Thymus (tissue), 11 donors: ENCODE measurements at regions not wholly inside any gene's neighbourhood (a gene's known extent, or its start where the extent isn't known, plus 50 kb on each side); places are given as distances from the start of the nearest gene placed in this dataset.
"Not testable (repeated sequence)": the region's sequence is repeated elsewhere in the genome, so short reads cannot be mapped to it uniquely, and the experiment has no call there.

Experiments
- DNase-seq, 9 donors: peaks; one replicate each; pipeline ENCODE4 v3.0.0-alpha.2; 2013; ENCODE audit warnings: low spot score in 9 of 9, low read depth in 6 of 9, missing footprints in 1 of 9
- H3K27ac ChIP-seq, 2 donors: one replicate each; pipeline ENCODE4 v1.5.1; 2013; ENCODE audit warnings: control low read depth in 1 of 2, low read depth in 1 of 2, low read length in 1 of 2, mild to moderate bottlenecking in 1 of 2, moderate library complexity in 1 of 2
- H3K27me3 ChIP-seq, 2 donors: one replicate each; pipeline ENCODE4 v1.5.1; 2013; ENCODE audit warnings: low read length in 1 of 2; ENCODE audit not compliant: control insufficient read depth in 2 of 2, insufficient read depth in 1 of 2
- H3K36me3 ChIP-seq, 2 donors: one replicate each; pipeline ENCODE4 v1.5.1; 2013; ENCODE audit warnings: low read length in 1 of 2, mild to moderate bottlenecking in 1 of 2, moderate library complexity in 1 of 2; ENCODE audit not compliant: control insufficient read depth in 2 of 2, insufficient read depth in 2 of 2
- H3K4me1 ChIP-seq, 2 donors: one replicate each; pipeline ENCODE4 v1.5.1; 2013; ENCODE audit warnings: low read length in 2 of 2; ENCODE audit not compliant: control insufficient read depth in 2 of 2, insufficient read depth in 2 of 2
- H3K4me3 ChIP-seq, 2 donors: one replicate each; pipeline ENCODE4 v1.5.1; 2013; ENCODE audit warnings: low read length in 2 of 2, control low read depth in 1 of 2, mild to moderate bottlenecking in 1 of 2
- H3K9me3 ChIP-seq, 2 donors: one replicate each; pipeline ENCODE4 v1.5.1; 2013; ENCODE audit warnings: low read length in 1 of 2, mild to moderate bottlenecking in 1 of 2; ENCODE audit not compliant: control insufficient read depth in 2 of 2, insufficient read depth in 1 of 2
- WGBS: extraction: QIAGEN DNeasy Blood & Tissue Kit; methylation state at CpG from one replicate; pipeline ENCODE4 v1.1.7; 2013; 5-methylcytosine and 5-hydroxymethylcytosine counted together
- donor health status: healthy.

DNA sequence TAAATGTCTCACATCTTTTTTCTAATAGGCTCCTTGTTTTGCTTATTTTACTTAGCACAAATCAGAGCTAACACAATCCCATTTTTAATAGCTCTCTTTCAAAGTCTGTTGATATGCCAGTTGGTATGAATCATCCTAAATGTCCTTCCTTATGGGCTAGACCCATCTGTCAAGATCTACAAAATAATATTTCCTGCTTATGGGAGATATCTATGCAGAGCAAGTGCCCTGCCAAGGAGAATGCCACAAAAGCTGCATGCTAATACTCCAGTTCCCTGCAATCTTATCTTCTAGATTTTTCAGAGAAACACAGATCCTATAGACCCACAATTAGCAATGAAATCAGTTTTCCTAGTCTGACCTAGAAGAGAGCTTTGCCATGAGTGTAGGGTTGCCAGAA is 230.8 kb upstream of the NPVF start:
- Histone ChIP-seq H3K36me3 (no peaks in the 10 kb centered on the region), H3K9me3 (no peaks in the 10 kb centered on the region), H3K27me3 (no peaks in the 10 kb centered on the region), H3K4me1 (peaks cover 0 to 2% of the 10 kb centered on the region in 2 donors), H3K4me3 (no peak overlapping the region), H3K27ac (no peak overlapping the region)
- no peak for DNase-seq

DNA sequence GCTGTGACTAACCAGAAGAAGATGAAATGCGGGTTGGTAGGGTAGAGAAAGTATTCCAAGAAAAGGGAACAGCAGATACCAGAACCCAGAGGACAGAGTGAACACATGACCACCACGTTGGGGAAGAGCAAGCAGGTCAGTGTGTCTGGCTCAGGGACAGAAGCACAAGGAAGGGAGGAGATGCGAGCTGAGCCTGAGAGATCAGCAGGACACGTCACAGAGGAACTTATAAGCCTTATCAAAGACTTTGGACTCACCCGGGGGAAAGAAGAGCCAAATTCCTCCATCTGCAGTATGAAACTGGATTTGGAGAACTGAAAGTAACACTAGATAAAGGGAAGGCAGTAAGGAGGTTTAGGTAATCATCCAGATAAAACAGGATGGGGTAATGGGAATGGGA is 232.1 kb upstream of the NPVF start:
- no peak overlapping the region for H3K27ac ChIP-seq
- H3K27me3 ChIP-seq, result no peaks in the 10 kb centered on the region
- WGBS, result 89% methylated on average over 5 of the region's 5 CpGs
- no peak for DNase-seq
- no peaks in the 10 kb centered on the region for H3K9me3 ChIP-seq
- H3K36me3 ChIP-seq, result no peaks in the 10 kb centered on the region
- H3K4me1 ChIP-seq, result no peaks in the 10 kb centered on the region
- H3K4me3 ChIP-seq, result no peak overlapping the region

DNA sequence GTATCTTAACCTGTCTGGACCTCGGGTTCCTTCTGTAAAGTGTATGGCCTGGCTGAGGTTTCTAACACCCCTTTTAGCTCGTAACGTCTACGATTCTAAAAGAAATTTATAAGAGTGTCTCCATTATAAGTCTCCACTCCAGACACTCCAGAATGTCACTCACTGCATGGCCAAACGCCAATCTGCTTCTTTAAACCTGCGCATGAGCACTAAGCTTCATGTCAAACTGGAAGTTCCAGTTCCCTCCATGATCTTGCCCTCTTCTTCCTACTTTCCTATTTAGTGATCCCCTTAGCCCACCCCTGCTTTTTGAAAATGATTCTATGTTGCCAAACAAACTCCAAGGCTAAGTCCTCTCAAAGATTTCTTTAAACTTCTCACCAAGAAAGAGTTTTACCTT is 241.4 kb upstream of the NPVF start:
- Histone ChIP-seq H3K36me3 (no peaks in the 10 kb centered on the region), H3K4me3 (no peak overlapping the region), H3K27ac (no peak overlapping the region), H3K9me3 (no peaks in the 10 kb centered on the region), H3K27me3 (no peaks in the 10 kb centered on the region), H3K4me1 (no peaks in the 10 kb centered on the region)
- WGBS, result 96% methylated on average over 6 of the region's 6 CpGs
- DNase-seq, result no peak

DNA sequence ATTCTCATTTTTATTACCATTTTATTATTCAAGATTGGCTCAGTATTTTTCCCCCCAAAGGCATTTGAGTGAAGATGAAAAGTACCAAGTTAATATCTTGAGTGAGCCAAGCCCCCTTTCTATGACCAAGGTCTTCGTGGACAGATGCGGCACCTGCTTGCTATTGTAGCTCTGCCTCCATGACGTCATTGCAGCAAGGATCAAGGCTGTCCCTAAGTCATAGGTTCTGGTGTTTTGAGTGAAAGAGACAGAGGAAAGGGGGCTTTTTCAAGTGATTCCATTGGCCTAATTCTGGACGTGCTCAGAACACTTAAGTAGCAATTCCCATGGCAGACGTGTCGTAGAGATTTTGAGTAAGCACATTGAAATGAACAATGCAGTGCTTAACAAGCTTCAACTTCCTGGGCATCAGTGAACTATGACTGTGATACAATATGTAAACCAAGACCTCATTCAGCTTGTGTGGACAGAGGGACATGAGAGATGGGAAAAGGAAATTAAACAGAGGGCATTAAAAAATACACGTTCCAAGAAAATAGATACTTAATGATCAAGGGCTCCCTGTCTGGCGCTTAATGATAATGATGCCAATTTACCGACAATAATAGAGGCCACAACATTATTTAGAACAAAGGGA is 248.7 kb upstream of the NPVF start:
- WGBS, result 89% methylated on average over 9 of the region's 9 CpGs

DNA sequence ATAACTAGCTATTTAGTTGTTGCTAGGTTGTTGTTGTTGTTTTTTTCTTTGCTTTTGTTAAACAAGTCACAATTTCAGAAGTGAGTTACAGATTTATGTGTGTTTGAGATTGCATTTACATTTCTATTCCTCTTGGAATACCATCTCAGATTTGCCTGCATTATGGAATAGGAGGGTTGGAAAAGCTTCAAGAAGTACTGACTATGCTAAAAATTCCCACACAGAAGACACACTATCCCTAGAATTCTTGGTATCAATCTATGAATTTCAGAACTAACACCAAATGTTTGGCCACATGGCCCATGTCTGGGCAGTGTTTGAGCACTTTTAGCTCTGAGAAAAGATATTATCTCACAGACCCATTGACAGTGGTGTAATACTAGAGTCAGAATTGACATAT is 249.9 kb upstream of the NPVF start:
- not testable (repeated sequence) for H3K36me3 ChIP-seq, DNase-seq, H3K27me3 ChIP-seq, H3K4me1 ChIP-seq, H3K4me3 ChIP-seq, H3K9me3 ChIP-seq, H3K27ac ChIP-seq

More for the DNA sequence above, 248.7 kb upstream of the NPVF start:
- Histone ChIP-seq H3K27me3 (no peaks in the 10 kb centered on the region), H3K9me3 (no peaks in the 10 kb centered on the region), H3K27ac (no peak overlapping the region), H3K36me3 (no peaks in the 10 kb centered on the region), H3K4me3 (no peak overlapping the region), H3K4me1 (no peaks in the 10 kb centered on the region)
- DNase-seq, result no peak

- DNase-seq, result no peak
- Histone ChIP-seq H3K27ac (no peak overlapping the region), H3K27me3 (no peaks in the 10 kb centered on the region), H3K36me3 (no peaks in the 10 kb centered on the region), H3K9me3 (no peaks in the 10 kb centered on the region), H3K4me3 (no peak overlapping the region), H3K4me1 (no peaks in the 10 kb centered on the region)
- 92% methylated on average over 2 of the region's 2 CpGs for WGBS
These were observed 250.6 kb upstream of the NPVF start for GRCh38 chr7:25478925-25479324.

DNA sequence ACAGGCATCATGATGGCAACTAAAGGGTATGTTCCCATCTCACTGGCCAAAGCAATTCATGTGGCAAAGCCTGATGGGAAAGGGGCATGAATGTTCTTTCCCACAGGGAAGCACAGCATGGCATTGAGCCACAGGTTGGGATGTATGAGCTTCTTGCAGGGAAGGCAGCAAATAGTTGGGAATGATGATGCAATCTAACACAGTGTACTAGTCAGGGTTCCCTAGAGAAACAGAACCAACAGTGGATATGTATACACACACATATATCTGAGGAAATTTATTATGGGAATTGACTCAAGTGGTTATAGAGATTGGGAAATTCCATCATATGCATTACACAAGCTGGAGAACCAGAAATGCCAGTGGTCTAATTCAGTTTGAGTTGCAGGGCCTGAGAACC is 253.6 kb upstream of the NPVF start:
- DNase-seq, result no peak
- Histone ChIP-seq H3K27me3 (no peaks in the 10 kb centered on the region), H3K4me3 (no peak overlapping the region), H3K4me1 (no peaks in the 10 kb centered on the region), H3K9me3 (no peaks in the 10 kb centered on the region), H3K27ac (no peak overlapping the region), H3K36me3 (no peaks in the 10 kb centered on the region)

DNA sequence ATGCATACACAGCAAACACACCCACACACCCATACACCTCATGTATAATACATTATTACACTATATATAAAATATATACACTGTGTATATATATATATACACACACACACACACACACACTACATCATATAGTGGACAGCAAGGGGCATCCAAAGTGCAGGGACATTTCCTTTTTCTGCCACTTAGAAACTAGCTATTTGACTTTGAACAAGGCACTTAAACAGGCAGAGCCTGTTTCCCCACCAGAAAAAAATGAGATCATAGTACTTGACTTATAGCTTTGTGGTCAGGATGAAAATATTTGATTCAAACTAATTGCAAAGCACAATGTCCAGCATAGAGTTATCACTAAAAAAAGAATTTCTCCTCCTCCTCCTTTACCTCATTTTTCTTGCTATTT is 254.3 kb upstream of the NPVF start:
- no peak for DNase-seq
- Histone ChIP-seq H3K27ac (no peak overlapping the region), H3K4me3 (no peak overlapping the region)

GRCh38 chr7:25485026-25485425 is 256.7 kb upstream of the NPVF start:
- no peak overlapping the region for H3K27ac ChIP-seq

More for the DNA sequence above, 254.3 kb upstream of the NPVF start:
- Histone ChIP-seq H3K27me3 (no peaks in the 10 kb centered on the region), H3K36me3 (no peaks in the 10 kb centered on the region), H3K4me1 (no peaks in the 10 kb centered on the region), H3K9me3 (no peaks in the 10 kb centered on the region)

GRCh38 chr7:25486656-25487055 is 258.4 kb upstream of the NPVF start:
- Histone ChIP-seq H3K9me3 (no peaks in the 10 kb centered on the region), H3K4me1 (no peaks in the 10 kb centered on the region), H3K4me3 (no peak overlapping the region), H3K27ac (no peak overlapping the region), H3K36me3 (no peaks in the 10 kb centered on the region), H3K27me3 (no peaks in the 10 kb centered on the region)
- WGBS, result 91% methylated on average over 2 of the region's 2 CpGs
- DNase-seq, result no peak

More at GRCh38 chr7:25485026-25485425, 256.7 kb upstream of the NPVF start:
- WGBS, result 96% methylated on average over 1 of the region's 1 CpG
- no peak for DNase-seq
- Histone ChIP-seq H3K4me1 (no peaks in the 10 kb centered on the region), H3K27me3 (no peaks in the 10 kb centered on the region), H3K9me3 (no peaks in the 10 kb centered on the region), H3K4me3 (no peak overlapping the region), H3K36me3 (no peaks in the 10 kb centered on the region)
